Lower leg skin (tissue), 3 donors: ENCODE measurements at regions not wholly inside any gene's neighbourhood (a gene's known extent, or its start where the extent isn't known, plus 50 kb on each side); places are given as distances from the start of the nearest gene placed in this dataset.

Experiments used
- POLR2A ChIP-seq, 2 donors: fragments of 450-650 bp; IDR thresholded peaks; one replicate each; pipeline ENCODE4 v1.6.1; 2016 to 2017; ENCODE audit warnings: antibody characterized with exemption in 2 of 2, mild to moderate bottlenecking in 1 of 2, moderate library complexity in 1 of 2
- TF ChIP-seq, protein P1 (sequence below), 3 donors: fragments of 450-650 bp; IDR thresholded peaks; one replicate each; pipeline ENCODE4 v1.5.1; 2016; ENCODE audit warnings: antibody characterized with exemption in 3 of 3, mild to moderate bottlenecking in 3 of 3, moderate library complexity in 2 of 3

DNA sequence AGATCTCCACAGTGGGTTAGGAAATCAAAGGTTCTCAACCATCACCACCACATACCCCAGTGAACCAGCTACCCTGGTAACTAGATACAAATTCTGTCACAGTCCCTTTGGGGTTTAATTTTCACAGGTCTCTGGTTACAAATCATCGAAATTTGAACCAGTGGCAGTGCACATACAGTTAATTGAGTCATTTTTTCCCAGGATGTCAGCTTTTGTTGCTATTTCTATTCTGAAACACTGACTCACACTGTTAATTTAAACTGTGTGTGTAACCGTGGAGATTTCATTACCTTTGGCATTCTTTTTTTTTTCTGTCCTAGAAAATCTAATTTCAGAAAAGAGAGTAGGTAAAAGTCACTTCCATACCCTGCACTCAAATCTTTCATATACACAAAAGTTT lies 511.5 kb downstream of the TOX3 start:
- TF ChIP-seq POLR2A (IDR thresholded peaks at IDR 0.05), result no peak
- TF ChIP-seq, protein P1, sequence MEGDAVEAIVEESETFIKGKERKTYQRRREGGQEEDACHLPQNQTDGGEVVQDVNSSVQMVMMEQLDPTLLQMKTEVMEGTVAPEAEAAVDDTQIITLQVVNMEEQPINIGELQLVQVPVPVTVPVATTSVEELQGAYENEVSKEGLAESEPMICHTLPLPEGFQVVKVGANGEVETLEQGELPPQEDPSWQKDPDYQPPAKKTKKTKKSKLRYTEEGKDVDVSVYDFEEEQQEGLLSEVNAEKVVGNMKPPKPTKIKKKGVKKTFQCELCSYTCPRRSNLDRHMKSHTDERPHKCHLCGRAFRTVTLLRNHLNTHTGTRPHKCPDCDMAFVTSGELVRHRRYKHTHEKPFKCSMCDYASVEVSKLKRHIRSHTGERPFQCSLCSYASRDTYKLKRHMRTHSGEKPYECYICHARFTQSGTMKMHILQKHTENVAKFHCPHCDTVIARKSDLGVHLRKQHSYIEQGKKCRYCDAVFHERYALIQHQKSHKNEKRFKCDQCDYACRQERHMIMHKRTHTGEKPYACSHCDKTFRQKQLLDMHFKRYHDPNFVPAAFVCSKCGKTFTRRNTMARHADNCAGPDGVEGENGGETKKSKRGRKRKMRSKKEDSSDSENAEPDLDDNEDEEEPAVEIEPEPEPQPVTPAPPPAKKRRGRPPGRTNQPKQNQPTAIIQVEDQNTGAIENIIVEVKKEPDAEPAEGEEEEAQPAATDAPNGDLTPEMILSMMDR (IDR thresholded peaks at IDR 0.05), result no peak
